Hypothalamus (tissue), 51 donors: ENCODE measurements at regions not wholly inside any gene's neighbourhood (a gene's known extent, or its start where the extent isn't known, plus 50 kb on each side); places are given as distances from the start of the nearest gene placed in this dataset.

Source experiments
- DNase-seq, 51 donors: peaks; one replicate each; lab custom pipeline; 2025; lab: John Stamatoyannopoulos, UW

DNA sequence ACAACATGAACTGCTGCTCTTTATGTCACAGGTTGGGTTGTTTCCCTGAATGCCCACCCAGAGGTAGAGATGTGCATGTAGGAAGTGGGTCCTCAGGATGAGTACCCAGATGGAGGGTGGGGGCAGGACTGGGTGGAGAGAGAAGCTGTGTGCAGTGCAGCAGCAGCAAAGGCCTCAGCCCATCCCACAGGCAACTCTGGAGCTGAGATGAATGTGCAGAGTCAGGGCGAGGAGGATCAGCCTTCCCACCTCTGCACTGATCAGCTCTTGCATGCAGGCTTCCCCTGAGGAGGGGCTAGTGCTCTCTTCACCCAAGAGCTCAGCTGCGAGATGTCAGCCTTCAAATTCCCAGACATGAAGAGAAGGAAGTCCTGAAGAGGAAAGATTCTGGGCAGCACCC, 326.2 kb upstream of the RAB6C start:
- DNase-seq: no peak

DNA sequence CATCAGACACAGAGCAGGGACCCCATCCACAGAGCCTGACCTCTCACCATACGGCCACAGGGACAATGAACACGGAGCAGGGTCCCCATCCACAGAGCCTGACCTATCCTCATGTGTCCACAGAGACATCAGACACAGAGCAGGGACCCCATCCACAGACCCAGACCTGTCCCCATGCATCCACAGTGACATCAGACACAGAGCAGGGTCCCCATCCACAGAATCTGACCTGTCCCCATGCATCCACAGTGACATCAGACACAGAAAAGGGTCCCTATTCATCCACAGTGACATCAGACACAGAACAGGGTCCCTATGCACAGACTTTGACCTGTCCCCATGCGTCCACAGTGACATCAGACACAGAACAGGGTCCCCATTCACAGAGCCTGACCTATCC, 325.1 kb upstream of the RAB6C start:
- no peak for DNase-seq

DNA sequence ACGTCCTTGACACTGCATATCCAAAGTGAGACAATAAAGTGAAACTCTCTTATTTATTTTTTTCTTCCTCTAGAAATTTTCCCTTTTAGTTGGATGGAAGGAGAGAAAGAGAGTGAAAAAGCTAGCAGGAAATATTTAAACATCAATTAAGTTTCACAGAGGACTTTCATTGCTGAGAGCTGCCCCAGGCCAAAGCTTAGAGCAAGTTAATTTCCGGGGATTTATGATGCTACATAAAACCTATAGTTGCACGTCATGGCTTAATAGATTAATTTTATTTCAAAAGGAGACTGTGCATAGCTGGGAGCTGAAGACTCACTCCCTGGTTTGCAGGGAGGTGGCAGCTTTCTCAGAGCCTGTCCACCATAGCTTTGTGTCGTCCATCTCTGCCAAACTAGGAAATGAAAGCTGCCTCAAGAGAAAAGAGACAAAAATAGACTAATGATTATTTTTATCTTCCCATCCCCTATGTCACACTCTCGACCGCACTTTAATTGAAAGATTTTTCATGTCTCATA, 323.3 kb upstream of the RAB6C start:
- DNase-seq: no peak

DNA sequence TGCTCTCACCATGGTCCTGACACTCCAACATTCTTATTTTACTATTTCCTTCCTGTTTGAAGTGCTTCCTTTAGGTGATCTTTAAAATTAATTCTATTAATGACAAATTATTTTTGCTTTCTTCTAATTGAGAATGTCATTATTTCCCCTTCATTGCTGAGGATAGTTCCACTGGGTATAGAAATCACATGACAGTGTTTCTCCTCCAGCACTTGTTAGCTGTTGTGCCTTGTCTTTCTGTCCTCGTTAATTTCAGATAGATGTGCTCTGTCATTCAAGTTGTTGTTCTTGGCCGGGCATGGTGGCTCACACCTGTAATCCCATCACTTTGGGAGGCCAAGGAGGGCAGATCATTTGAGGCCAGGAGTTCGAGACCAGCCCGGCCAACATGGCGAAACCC, 321.0 kb upstream of the RAB6C start:
- no peak for DNase-seq

DNA sequence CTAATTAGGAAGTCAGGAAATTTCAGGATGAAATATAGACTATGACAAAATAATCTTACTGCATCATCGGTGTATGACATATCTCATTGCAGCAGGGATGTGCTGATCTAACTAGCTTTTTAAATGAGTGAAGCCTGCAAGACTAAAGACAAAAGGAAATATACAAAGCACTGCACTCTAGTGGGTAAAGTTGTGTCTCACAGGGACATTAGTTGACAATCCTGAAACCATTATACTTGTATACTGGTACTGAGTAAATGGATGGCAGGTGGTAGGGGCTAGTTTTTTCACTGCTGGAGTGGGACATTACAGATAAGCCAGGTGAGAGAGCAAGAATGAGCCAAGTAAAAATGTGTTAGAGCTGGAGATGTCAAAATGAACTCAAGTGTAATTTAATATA, 317.5 kb upstream of the RAB6C start:
- no peak for DNase-seq

DNA sequence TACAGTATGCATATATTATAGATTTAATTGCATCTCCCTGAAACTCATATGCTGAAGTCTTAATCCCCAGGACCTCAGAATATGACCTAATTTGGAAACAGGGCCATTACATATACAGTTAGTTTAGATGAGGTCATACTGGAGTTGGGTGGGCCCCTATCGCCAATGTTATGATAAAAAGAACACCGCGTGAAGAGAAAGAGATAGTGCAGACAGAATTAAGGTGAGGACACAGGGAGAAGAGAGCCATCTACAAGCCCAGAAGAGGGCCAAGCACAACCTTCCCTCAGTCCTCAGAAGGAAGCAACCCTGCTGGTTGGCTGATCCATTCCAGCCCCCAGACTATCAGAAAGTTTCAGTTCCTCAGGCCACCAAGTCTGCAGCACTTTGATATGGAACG, 311.9 kb upstream of the RAB6C start:
- DNase-seq: no peak

DNA sequence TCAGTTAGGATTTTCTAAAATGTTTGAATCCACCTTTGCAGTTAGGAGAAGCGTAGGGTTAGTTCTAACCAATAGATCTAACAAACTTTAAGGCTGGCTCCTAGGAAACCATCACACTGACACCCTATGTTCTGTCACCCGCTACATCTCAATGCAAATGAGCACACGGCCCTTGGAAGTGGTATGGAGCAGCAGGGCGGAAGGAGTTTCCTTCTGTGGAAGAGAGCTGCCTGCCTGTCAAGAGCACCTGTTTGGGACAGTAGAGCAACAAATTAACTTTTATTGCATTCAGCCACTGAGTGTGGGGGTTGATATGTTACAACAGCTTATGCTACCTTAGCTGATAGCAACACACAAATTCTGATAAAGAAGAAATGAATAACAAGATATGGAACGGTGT, 306.9 kb upstream of the RAB6C start:
- no peak for DNase-seq

DNA sequence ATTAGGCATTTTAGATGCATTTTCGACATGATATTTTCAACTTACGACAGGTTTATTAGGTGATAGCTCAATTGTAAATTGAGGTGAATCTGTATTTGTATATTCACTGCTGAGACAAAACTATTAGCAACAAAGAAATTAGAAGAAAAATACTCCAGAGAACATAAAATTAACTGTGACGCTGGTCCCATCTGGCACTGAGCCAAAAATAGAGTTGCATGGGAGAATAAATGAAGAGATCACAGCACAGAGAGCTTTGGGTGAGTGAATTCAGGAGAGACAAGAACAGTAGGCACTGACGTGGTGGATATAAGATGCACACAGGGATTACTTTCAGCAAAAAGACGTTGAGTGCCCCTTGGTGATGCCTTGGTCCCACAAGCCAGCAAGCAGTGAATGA, 306.2 kb upstream of the RAB6C start:
- no peak for DNase-seq

DNA sequence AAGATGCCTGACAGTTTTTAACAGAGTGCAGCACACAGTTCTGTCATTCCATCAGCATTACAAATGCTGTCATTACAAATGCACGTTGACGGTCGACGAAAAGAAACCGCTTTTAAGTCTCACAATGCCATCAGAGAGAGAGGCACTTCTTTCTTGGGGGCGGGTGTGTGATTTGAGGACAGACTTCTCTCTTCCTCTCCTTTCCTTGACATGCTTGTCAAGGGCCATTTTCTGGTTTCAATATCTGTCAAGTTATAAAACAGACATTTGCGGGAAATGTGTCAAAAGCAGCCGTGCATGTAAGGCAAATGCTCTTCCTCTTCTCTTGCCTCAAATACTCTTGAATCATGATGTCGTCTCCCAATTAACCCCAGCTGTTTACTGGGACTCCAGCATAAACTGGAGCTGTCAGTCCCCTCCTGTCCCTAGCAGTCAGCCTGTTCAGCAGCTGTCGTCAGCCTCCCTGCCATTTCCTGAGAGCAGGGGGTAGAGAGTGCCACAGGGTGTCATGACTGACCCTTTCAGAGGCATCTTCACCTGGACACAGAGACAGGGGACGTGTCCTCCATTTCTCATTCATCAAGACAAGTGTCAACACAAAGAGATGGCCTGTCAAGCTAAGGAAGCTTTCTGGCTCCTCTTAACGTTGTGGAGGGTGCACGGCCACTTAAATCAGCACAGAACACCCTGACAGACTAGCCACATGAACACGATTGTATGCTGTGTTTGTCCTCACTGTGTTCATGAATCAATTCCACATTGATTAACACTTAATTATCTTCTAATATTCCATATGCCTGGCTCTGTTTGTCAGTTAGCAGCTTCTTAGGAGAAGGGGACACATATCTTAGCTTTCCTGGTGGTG, 305.4 kb upstream of the RAB6C start:
- no peak for DNase-seq

DNA sequence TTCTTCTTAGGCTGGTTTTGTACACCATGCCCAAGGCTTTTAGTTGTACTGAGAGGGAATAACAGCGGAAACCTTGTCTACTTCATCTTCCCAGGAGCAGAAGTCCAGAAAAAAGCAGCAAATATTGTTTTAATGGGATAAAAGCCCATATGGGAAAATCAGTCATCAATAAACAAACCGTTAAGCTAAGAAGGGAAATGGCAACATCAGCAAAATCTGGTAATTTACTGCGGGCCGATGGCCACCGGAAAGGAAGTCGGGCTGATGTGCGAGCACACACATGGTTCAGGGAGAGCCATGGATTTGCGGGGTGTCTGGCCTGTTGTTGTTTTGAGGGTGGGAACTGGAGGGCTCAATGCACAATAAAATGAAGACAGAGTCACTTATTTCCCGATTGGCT, 300.7 kb upstream of the RAB6C start:
- DNase-seq: no peak

DNA sequence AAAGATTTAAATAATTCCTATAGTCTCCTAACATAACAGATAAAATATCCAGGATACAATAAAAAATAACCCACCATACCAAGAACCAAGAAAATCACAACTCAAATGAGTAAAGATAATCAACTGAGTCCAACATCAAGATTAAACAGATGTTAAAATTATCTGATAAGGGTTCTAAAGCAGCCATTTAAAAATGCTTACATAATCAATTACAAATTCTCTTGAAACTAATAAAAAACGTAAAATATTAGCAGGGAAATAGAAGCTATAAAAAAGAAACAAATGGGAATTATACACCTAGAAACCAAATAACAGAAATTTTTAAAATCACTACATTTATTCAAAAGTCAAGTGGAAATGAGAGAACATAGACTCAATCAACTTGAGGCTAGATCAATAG, 297.7 kb upstream of the RAB6C start:
- no peak for DNase-seq

DNA sequence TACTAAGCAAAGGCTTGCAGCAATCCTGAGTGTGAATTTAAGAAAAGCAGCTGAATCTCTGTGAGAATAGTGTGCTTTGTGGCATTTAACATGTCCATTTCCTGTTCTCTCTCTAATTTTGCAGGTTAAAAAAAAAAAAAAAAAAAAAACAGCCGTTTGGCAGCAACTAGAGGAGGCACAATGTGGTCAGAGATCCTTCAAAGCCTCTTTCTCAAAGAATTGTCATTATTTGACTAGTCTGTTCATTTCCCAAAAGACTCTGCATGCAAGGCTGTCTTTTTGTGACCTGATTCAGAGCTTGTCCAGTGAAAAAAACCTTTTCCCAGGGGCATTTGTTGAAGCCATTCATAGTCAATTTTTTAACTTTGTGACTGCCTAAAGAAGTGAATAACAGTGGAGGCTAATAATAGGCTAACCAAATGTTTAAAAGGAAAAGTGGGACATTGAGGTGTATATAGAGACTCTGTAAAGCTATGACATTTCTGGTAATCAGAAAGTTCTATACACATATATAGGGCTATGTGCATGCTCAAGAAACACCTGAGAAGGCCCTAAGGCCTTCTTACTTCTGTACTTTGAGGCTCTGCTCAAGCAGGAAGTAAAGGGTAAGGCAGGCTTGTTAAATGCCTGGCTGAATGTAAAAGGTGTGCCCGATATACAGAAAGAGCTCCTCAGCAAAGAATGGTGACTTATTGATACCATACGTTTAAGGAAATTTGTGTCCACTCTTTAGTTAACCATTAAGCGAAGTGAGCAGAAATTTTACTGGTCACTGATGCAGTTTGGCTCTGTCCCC, 289.6 kb upstream of the RAB6C start:
- no peak for DNase-seq

DNA sequence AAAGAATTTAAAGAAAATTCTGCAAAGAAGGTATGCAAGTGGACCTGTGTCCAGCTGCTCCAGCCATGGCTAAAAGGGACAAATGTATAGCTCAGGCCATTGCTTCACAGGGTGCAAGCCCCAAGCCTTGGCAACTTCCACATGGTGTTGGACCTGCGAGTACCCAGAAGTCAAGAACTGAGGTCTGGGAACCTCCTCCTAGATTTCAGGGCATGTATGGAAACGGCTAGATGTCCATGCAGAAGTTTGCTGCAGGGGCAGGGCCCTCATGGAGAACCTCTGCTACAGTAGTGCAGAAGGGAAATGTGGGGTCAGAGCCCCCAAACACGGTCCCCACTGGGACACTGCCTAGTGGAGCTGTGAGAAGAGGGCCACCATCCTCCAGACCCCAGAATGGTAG, 284.0 kb upstream of the RAB6C start:
- no peak for DNase-seq

DNA sequence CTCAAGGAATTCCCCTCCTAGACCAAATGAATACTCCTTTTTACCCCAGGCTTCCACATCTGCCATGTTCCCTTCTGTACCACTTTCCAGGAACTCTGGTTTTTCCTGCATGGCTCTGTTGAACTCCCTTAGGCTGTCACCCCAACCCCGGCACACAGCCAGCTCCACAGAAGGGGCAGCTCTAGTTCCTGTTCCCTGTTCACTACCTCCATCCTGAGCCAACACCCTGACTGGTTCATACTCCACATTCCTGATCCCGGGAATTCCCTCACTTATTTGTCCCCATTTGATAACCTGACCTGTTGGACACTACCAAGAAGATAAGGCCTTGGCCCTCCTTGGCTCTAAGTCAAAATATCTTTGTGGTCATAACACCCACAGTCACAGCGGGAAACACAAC, 280.9 kb upstream of the RAB6C start:
- DNase-seq: no peak

DNA sequence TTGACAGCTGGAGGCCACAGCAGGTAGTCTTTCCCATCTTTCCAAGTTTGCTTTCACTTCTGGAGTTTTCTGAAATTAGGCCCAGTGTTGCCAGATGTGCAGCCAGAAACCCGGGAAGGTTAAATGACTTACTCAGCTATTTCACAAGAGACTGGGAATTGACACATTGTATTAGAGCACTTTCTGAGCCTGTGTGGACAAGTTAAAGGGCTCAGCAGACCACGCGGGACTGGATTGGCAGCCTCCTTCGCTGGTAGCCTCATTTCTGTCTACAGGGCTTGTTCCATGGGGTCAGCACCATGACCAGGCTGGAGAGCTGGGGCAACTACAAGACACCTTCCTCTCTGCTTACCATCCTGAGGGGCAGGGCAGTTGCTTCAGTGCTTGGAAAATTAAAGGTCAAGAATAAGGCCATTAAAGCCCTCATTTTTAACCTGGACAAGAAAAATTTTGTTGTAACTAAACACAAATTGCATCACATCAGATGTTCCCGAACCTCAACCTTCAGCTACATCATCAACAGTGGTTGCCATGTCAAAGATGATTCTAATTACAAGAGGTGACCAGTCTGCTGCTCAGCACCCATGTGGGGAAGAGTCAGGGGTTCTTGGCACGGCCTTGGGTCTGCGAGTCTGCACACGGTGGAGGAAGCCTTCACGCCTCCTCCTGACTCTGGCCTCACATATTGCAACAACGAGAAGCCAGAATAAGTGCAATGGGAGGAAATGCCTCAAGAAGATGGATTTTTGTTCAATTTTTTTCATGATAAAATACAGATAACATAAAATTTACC, 279.5 kb upstream of the RAB6C start:
- no peak for DNase-seq

DNA sequence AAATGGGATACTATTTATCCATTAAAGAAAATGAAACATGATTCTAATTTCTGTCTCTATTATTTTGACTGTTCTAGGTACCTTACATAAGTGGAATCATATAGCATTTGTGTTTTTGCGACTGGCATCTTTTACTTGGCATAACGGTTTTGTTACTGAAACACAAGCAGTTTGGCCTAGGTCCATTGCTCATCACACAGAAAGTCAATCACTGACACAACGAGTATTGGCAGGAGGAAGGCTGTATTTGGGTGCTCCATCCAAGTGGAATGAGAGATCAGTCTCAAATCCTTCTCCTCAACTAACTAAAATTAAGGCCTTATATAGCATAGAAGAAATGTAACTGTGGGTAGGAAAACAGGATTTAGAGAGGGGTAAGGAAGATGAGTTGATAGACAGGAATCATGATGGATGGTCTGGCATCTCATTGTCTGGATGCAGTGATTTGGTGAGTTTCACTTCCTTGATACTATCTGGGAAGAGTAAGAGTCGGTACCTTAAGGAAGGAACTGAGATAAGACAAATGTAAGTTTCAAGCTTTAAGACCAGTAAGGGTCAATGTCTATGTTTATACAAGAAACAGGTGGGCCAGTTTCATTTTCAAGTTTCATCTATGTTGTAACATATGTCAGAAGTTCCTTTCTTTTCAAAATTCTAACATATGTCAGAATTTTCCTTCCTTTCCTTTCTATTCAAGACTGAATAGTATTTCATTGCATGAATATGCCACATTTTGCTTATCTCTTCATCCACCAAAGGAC, 276.9 kb upstream of the RAB6C start:
- no peak for DNase-seq

DNA sequence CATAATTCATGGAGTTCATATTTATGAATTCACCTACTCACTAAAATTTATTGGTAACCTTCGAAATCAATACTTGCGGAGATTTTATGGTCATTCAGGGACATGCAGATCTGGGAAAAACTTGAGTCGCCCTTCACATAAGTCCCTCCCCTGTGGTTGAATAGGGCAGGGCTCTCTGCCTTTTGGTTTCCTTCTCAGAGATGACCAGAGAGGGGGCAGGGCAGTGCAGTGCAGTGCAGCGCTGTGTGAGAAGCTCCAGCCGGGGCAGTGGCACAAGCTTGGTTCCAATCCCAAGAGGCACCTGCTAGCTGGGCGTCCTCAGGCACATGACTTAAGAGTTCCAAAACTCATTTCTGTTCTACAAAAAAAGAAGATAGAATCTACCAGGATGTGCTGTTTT, 274.4 kb upstream of the RAB6C start:
- no peak for DNase-seq

DNA sequence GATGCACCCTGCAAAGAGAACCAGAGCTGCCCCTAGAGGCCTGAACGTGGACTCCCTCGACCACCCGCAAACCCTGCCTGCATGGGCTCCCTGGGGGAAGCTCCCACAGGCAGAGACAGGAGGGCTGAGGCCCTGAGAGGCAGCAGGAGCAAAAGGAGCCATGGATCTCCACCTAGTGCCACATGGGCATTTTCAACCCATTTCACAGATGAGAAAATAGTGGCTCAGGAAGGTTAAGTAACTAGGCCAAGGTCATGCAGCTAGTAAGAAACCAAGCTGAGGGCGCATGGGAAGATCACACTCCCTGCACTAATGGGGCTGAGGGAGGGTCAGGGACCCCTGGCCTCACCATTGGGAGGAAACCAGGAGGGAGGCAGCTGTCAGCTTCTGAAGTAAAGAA, 271.7 kb upstream of the RAB6C start:
- DNase-seq: no peak

DNA sequence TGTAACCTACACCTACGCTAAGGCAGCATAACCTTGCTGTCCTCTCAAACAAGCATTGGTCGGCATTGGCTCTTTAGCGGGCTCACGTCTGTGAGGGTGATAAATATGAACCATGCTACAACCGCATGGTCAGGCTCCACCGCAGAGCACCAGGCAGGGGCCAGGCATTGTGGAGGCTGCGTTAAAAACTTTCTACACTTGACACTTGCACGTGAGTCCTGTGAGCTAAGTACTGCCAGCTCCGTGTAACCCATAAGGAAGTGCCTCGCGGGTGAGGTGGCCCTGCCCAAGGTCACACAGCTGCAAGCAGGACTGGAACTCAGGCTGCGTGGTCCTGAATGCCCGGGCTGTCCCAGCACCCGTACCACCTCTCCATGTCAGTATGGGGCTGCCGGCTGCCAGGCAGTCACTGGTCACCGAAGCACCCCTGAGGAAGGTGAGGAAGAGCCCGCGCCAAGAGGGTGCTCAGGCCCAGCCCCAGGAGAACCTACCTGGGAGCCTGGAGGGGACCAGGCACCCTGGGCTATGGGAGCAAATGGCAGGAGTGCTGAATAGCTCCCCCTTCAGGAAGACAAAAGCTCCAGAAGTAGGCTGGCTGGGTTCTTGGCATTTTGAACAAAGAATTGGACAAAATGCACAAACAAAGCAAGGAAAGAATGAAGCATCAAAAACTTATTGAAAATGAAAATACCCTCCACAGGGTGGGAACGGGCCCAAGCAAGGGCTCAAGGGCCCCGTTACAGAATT, 271.1 kb upstream of the RAB6C start:
- DNase-seq: no peak
